H1 (cell line): ENCODE measurements at regions not wholly inside any gene's neighbourhood (a gene's known extent, or its start where the extent isn't known, plus 50 kb on each side); places are given as distances from the start of the nearest gene placed in this dataset.

Source experiments
- POLR2AphosphoS5 ChIP-seq: IDR thresholded peaks from 2 replicates; pipeline ENCODE4 v1.6.1; 2011; ENCODE audit warnings: low read depth, low read length
- TEAD4 ChIP-seq: IDR thresholded peaks from 2 replicates; pipeline ENCODE4 v1.6.1; 2012; ENCODE audit warnings: low read depth, low read length, inconsistent platforms, mixed read lengths

GRCh38 chr2:183267148-183267827 lies 143.0 kb downstream of the NUP35 start (continued):
- TF ChIP-seq POLR2AphosphoS5 (no peak), TEAD4 (no peak)
- TF ChIP-seq, all 59 proteins: peak for 0
